Prostate gland (tissue), 2 donors: ENCODE measurements at regions not wholly inside any gene's neighbourhood (a gene's known extent, or its start where the extent isn't known, plus 50 kb on each side); places are given as distances from the start of the nearest gene placed in this dataset.
"Not testable (repeated sequence)": the region's sequence is repeated elsewhere in the genome, so short reads cannot be mapped to it uniquely, and the experiment has no call there.

Source experiments
- DNase-seq: peaks from one replicate; pipeline ENCODE4 v3.0.0-alpha.2; 2019; ENCODE audit warnings: low spot score
- H3K27ac ChIP-seq, 2 donors: fragments of 200-600 bp; sonication (generic); 2 replicates each; pipeline ENCODE4 v1.5.1; 2017 to 2019
- H3K27me3 ChIP-seq: fragments of 200-600 bp; sonication (generic); replicated peaks from 2 replicates; pipeline ENCODE4 v1.5.1; 2019; ENCODE audit not compliant: insufficient read depth
- H3K36me3 ChIP-seq, 2 donors: fragments of 200-600 bp; sonication (generic); 1 replicate in 1 of 2; 2 replicates in 1 of 2; pipeline versions ENCODE4 v1.5.1 to v1.8.1; 2017 to 2019
- H3K4me1 ChIP-seq: fragments of 200-600 bp; sonication (generic); replicated peaks from 2 replicates; pipeline ENCODE4 v1.5.1; 2019
- H3K4me3 ChIP-seq, 2 donors: fragments of 200-600 bp; sonication (generic); 2 replicates each; pipeline ENCODE4 v1.5.1; 2017 to 2019
- H3K9me3 ChIP-seq: fragments of 200-600 bp; sonication (generic); 2 replicates; pipeline ENCODE4 v1.5.1; 2017
- CTCF ChIP-seq, 4 experiments: fragments of 200-600 bp in 2 of 4; fragments of 450-650 bp in 2 of 4; sonication (generic) in 2 of 4; IDR thresholded peaks; 1 replicate in 3 of 4; 2 replicates in 1 of 4; pipeline ENCODE4 v1.5.1; 2016 to 2019; ENCODE audit warnings: antibody characterized with exemption in 4 of 4, mild to moderate bottlenecking in 2 of 4, moderate library complexity in 2 of 4
- POLR2A ChIP-seq: fragments of 450-650 bp; IDR thresholded peaks from one replicate; pipeline ENCODE4 v1.6.1; 2016; ENCODE audit warnings: antibody characterized with exemption, mild to moderate bottlenecking
- POLR2AphosphoS5 ChIP-seq: sonication (generic); formaldehyde crosslinking; IDR thresholded peaks from one replicate; pipeline ENCODE4 v1.6.1; 2017; ENCODE audit warnings: antibody characterized with exemption
- WGBS: methylation state at CpG from one replicate; pipeline ENCODE4 v1.1.5; 2018; 5-methylcytosine and 5-hydroxymethylcytosine counted together
- intact Hi-C: fragments of 100-400 bp; cut with DNase I; formaldehyde crosslinking; loops from one replicate; pipeline ENCODE4 v1.14.2; 2022

- Histone ChIP-seq H3K27me3 (no peaks in the 10 kb centered on the region), H3K4me3 (no peak overlapping the region), H3K9me3 (no peaks in the 10 kb centered on the region), H3K27ac (no peak overlapping the region), H3K4me1 (no peaks in the 10 kb centered on the region), H3K36me3 (no peaks in the 10 kb centered on the region)
- DNase-seq = no peak
- TF ChIP-seq CTCF (IDR thresholded peaks at IDR 0.05) = no peak
- no peak for TF ChIP-seq POLR2AphosphoS5
- no peak for TF ChIP-seq POLR2A
- intact Hi-C loops = no loop called here
Observed at GRCh38 chr2:59171019-59171418, 929.9 kb upstream of the FANCL start.

- WGBS = 88% methylated on average over 4 of the region's 4 CpGs
- Histone ChIP-seq H3K4me1 (no peaks in the 10 kb centered on the region), H3K36me3 (no peaks in the 10 kb centered on the region), H3K9me3 (no peaks in the 10 kb centered on the region), H3K27ac (no peak overlapping the region), H3K27me3 (no peaks in the 10 kb centered on the region), H3K4me3 (no peak overlapping the region)
- TF ChIP-seq CTCF (IDR thresholded peaks at IDR 0.05) = no peak
- no peak for TF ChIP-seq POLR2A
- no peak for TF ChIP-seq POLR2AphosphoS5
- no peak for DNase-seq
- intact Hi-C loops = no loop called here
Observed at GRCh38 chr2:59168766-59169165, 927.6 kb upstream of the FANCL start.

GRCh38 chr2:59167514-59167913, 926.4 kb upstream of the FANCL start:
- no peaks in the 10 kb centered on the region for H3K27me3 ChIP-seq
- 46% methylated on average over 2 of the region's 2 CpGs for WGBS
- H3K36me3 ChIP-seq = no peaks in the 10 kb centered on the region
- H3K9me3 ChIP-seq = no peaks in the 10 kb centered on the region
- TF ChIP-seq POLR2AphosphoS5 (no peak), POLR2A (no peak), CTCF (IDR thresholded peaks at IDR 0.05) (no peak)
- DNase-seq = no peak
- H3K4me1 ChIP-seq = no peaks in the 10 kb centered on the region
- H3K4me3 ChIP-seq = no peak overlapping the region
- intact Hi-C loops = no loop called here
- H3K27ac ChIP-seq = no peak overlapping the region

- H3K4me1 ChIP-seq, H3K27ac ChIP-seq, intact Hi-C loops, H3K4me3 ChIP-seq, H3K36me3 ChIP-seq, H3K27me3 ChIP-seq, DNase-seq, H3K9me3 ChIP-seq: not testable (repeated sequence)
- WGBS = 85% methylated on average over 1 of the region's 1 CpG
Observed at GRCh38 chr2:59157908-59158307, 916.8 kb upstream of the FANCL start.

GRCh38 chr2:59151805-59152204, 910.7 kb upstream of the FANCL start:
- Histone ChIP-seq H3K36me3 (no peaks in the 10 kb centered on the region), H3K9me3 (no peaks in the 10 kb centered on the region), H3K4me1 (no peaks in the 10 kb centered on the region), H3K27ac (no peak overlapping the region), H3K4me3 (no peak overlapping the region), H3K27me3 (no peaks in the 10 kb centered on the region)
- DNase-seq = no peak
- WGBS = 96% methylated on average over 3 of the region's 3 CpGs
- intact Hi-C loops = no loop called here
- TF ChIP-seq POLR2A (no peak), POLR2AphosphoS5 (no peak), CTCF (IDR thresholded peaks at IDR 0.05) (no peak)
